ENCODE measurements at regions not wholly inside any gene's neighbourhood (a gene's known extent, or its start where the extent isn't known, plus 50 kb on each side); places are given as distances from the start of the nearest gene placed in this dataset.
"Not testable (repeated sequence)": the region's sequence is repeated elsewhere in the genome, so short reads cannot be mapped to it uniquely, and the experiment has no call there.

DNA sequence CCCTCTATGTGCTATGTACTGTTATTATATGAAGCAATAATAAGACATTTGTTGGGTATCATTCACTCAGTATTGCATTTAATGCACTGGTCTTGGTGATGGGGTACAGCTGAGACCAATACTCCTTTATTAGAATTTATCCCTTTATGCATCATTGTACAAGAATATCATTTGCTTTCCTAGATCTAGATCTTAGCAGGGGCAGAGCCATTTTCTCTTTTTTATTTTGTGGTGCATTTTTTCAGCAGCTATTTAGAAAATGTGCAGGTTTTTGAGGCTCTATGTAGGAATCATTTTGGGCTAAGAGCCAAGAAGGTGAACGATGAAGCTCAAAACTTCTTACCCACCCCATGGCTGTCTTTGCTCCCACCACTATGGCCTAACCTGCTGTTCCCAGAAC is 114.2 kb downstream of the OR2B2 start:
- Histone ChIP-seq H3K9me3 (no peaks in the 10 kb centered on the region), H3K27ac (no peak overlapping the region), H3K4me1 (no peaks in the 10 kb centered on the region), H3K4me3 (no peak overlapping the region), H3K27me3 (no peaks in the 10 kb centered on the region), H3K36me3 (no peaks in the 10 kb centered on the region)
- no peak for TF ChIP-seq POLR2A (IDR thresholded peaks at IDR 0.05)
- TF ChIP-seq, protein P1, sequence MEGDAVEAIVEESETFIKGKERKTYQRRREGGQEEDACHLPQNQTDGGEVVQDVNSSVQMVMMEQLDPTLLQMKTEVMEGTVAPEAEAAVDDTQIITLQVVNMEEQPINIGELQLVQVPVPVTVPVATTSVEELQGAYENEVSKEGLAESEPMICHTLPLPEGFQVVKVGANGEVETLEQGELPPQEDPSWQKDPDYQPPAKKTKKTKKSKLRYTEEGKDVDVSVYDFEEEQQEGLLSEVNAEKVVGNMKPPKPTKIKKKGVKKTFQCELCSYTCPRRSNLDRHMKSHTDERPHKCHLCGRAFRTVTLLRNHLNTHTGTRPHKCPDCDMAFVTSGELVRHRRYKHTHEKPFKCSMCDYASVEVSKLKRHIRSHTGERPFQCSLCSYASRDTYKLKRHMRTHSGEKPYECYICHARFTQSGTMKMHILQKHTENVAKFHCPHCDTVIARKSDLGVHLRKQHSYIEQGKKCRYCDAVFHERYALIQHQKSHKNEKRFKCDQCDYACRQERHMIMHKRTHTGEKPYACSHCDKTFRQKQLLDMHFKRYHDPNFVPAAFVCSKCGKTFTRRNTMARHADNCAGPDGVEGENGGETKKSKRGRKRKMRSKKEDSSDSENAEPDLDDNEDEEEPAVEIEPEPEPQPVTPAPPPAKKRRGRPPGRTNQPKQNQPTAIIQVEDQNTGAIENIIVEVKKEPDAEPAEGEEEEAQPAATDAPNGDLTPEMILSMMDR (IDR thresholded peaks at IDR 0.05): no peak
- intact Hi-C loops (cut with DNase I; ENCODE audit: low total_unique reads): no loop called here
- DNase-seq: no peak

DNA sequence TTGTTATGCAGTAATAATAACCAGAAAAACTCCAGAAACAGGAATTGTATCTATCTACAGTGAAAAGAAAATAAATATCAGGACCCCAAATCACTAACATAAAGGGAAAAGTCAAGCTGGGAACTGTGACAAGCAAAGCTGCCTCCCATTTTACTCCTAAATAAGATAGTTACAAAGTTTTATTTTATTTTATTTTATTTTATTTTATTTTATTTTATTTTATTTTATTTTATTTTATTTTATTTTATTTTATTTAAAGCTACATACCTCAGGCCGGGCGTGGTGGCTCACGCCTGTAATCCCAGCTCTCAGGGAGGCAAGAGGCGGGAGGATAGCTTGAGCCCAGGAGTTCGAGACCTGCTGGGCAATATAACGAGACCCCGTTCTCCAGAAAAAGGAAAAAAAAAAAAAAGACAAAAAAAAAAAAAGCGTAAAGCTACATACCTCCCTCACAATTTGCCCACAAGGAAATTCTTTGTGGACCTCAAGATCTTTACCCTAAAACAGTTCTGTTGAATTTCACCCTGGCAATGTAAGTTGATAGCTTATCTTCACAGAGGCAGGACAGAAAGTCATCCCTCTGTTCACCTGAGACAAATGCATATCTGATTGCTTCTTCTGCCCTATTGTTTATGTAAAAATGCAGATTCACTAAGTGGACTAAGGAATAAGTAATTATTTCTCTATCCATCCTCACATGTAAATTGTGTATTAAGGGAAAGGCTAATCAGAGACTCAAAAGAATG is 115.3 kb downstream of the OR2B2 start:
- H3K4me1 ChIP-seq; intact Hi-C loops (cut with DNase I; ENCODE audit: low total_unique reads); DNase-seq; H3K4me3 ChIP-seq; H3K9me3 ChIP-seq; H3K27me3 ChIP-seq; H3K27ac ChIP-seq; H3K36me3 ChIP-seq: not testable (repeated sequence)

DNA sequence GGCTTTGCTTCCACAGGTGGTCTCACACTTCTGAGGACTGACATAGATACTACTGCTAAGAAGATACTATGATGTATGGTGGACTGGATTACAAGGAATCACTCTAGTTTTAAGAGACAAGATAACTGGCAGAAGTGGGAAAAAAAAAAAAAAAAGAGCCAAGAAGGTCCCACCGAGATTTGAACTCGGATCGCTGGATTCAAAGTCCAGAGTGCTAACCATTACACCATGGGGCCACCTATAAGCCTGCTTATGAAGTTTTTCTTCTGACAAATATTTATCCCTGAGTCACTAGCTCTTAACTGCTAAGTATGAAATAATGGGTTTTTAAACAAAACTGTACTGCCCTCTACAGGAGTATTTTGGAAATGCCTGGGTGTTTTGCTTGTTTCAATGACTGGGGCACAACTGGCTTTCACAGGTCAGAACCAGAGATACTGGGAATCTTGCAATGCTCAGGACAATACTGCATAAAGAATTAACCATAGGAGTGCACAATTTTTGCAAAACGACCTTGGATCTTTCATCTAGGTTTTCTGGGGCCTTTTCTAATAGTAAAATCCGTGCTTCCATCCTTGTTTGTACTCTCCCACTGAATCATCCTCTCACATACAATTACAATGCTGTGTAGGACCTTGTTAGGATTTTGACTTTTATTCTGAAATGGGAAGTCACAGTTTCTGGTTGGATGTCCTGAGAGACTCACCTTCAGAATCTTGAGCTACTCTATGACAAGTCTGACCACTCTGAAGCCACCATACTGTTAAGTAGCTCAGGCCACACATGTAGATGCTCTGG is 116.3 kb downstream of the OR2B2 start:
- TF ChIP-seq, protein P1 (IDR thresholded peaks at IDR 0.05): peak; percentile 70 to 81 (median 75)
- no peak for TF ChIP-seq POLR2A (IDR thresholded peaks at IDR 0.05)
- no peak overlapping the region for H3K27ac ChIP-seq
- no peaks in the 10 kb centered on the region for H3K36me3 ChIP-seq
- H3K4me3 ChIP-seq: no peak overlapping the region
- intact Hi-C loops (cut with DNase I; ENCODE audit: low total_unique reads): no loop called here
- peak; percentile 35 to 74 for DNase-seq
- no peaks in the 10 kb centered on the region for H3K27me3 ChIP-seq
- no peaks in the 10 kb centered on the region for H3K4me1 ChIP-seq
- no peaks in the 10 kb centered on the region for H3K9me3 ChIP-seq

DNA sequence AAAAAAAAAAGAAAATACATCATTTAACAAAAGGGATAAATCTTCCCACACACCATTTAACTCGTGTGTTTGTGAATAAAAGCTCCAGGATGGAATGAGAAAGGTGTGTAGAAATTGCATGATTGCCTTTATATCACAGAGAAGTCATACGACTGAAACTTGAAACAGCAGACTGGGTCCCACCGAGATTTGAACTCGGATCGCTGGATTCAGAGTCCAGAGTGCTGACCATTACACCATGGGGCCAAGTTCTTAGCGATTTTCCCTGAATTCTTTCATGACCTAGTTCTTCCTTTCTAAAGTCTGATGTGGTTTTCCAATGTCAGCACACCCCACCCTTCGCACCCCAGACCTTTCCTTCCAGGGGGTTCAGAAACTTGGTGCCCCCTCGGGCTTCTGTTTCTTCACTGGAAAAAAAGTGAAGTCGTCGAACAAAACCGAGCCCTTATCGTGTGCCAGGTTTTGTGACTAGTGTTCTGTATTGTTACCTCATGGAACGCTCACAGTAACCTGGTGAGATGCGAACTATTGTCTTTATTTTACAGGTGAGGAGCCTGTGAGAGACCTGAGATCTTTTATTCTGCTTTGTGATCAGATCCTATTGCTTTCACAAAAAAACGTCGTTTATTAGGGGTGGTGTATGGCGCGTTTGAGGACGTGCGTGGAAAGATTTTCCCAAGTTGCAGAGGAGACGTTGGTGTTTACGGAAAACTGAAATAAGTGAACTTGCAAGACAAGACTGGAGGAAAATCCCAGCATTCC is 120.8 kb downstream of the OR2B2 start:
- TF ChIP-seq, protein P1 (IDR thresholded peaks at IDR 0.05): peak in 1 of 4 experiments; percentile 28
- no peak for TF ChIP-seq POLR2A (IDR thresholded peaks at IDR 0.05)
- peak; percentile 80 to 82 for DNase-seq
- Histone ChIP-seq H3K4me3 (peak overlapping the region; percentile 32 to 55), H3K9me3 (no peaks in the 10 kb centered on the region), H3K36me3 (no peaks in the 10 kb centered on the region), H3K4me1 (no peaks in the 10 kb centered on the region), H3K27me3 (no peaks in the 10 kb centered on the region), H3K27ac (peak overlapping the region; percentile 66 to 85)
- intact Hi-C loops (cut with DNase I; ENCODE audit: low total_unique reads): no loop called here

DNA sequence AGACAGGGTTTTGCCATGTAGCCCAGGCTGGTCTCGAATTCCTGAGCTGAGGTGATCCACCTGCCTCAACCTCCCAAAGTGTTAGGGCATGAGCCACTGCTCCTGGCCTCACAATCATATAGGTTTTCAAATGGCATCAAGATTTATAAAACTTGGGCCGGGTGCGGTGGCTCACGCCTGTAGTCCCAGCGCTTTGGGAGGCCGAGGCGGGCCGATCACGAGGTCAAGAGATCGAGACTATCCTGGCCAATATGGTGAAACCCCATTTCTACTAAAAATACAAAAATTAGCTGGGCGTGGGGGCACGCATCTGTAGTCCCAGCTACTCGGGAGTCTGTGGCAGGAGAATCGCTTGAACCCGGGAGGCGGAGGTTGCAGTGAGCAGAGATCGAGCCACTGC is 123.8 kb downstream of the OR2B2 start:
- H3K9me3 ChIP-seq; H3K27ac ChIP-seq; H3K36me3 ChIP-seq; DNase-seq; intact Hi-C loops (cut with DNase I; ENCODE audit: low total_unique reads); H3K27me3 ChIP-seq; H3K4me1 ChIP-seq; H3K4me3 ChIP-seq: not testable (repeated sequence)

DNA sequence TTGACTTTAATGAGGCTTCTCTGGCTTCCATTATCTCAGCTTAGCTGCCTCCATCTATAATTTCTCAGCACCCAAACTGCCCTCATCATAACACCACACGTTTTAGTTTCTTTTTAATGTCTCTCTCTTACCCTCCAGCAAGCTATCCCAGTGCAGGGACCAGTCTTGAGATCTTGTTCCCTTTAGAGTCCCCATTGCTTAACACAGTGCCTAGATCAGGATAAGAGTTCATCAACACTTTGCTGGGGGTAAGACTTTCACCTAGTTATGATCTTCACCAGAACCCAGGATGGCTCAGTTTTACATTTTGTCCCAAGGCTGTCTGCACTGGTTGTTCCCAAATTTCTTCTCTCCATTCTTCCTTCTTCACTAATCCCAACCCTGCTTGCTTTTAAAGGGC is 126.1 kb downstream of the OR2B2 start:
- H3K36me3 ChIP-seq: no peaks in the 10 kb centered on the region
- DNase-seq: no peak
- H3K9me3 ChIP-seq: no peaks in the 10 kb centered on the region
- H3K4me1 ChIP-seq: no peaks in the 10 kb centered on the region
- no peak overlapping the region for H3K4me3 ChIP-seq
- H3K27me3 ChIP-seq: no peaks in the 10 kb centered on the region
- intact Hi-C loops (cut with DNase I; ENCODE audit: low total_unique reads): no loop called here
- TF ChIP-seq POLR2A (IDR thresholded peaks at IDR 0.05): no peak
- TF ChIP-seq, protein P1 (IDR thresholded peaks at IDR 0.05): no peak
- no peak overlapping the region for H3K27ac ChIP-seq

All from uterus (tissue), 3 donors.